LNCaP clone FGC (cell line): ENCODE measurements at regions not wholly inside any gene's neighbourhood (a gene's known extent, or its start where the extent isn't known, plus 50 kb on each side); places are given as distances from the start of the nearest gene placed in this dataset.

ENCODE experiments used
- DNase-seq: peaks from one replicate; pipeline ENCODE4 v3.0.0-alpha.2; 2011; ENCODE audit warnings: low read depth
- H3K4me3 ChIP-seq: 2 replicates; pipeline ENCODE4 v1.5.1; 2011; ENCODE audit warnings: mild to moderate bottlenecking, low read depth, low read length, control low read depth
- TF ChIP-seq, protein P1 (sequence below): IDR thresholded peaks from 2 replicates; pipeline ENCODE4 v1.5.1; 2012; ENCODE audit warnings: mild to moderate bottlenecking; ENCODE audit not compliant: control insufficient read depth, insufficient read depth; ENCODE audit errors: extremely low read depth

- DNase-seq: no peak
- H3K4me3 ChIP-seq: no peak overlapping the region
- TF ChIP-seq, protein P1, sequence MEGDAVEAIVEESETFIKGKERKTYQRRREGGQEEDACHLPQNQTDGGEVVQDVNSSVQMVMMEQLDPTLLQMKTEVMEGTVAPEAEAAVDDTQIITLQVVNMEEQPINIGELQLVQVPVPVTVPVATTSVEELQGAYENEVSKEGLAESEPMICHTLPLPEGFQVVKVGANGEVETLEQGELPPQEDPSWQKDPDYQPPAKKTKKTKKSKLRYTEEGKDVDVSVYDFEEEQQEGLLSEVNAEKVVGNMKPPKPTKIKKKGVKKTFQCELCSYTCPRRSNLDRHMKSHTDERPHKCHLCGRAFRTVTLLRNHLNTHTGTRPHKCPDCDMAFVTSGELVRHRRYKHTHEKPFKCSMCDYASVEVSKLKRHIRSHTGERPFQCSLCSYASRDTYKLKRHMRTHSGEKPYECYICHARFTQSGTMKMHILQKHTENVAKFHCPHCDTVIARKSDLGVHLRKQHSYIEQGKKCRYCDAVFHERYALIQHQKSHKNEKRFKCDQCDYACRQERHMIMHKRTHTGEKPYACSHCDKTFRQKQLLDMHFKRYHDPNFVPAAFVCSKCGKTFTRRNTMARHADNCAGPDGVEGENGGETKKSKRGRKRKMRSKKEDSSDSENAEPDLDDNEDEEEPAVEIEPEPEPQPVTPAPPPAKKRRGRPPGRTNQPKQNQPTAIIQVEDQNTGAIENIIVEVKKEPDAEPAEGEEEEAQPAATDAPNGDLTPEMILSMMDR: no peak
These were observed 654.4 kb upstream of the CDH6 start for GRCh38 chr5:30539004-30539634.

DNA sequence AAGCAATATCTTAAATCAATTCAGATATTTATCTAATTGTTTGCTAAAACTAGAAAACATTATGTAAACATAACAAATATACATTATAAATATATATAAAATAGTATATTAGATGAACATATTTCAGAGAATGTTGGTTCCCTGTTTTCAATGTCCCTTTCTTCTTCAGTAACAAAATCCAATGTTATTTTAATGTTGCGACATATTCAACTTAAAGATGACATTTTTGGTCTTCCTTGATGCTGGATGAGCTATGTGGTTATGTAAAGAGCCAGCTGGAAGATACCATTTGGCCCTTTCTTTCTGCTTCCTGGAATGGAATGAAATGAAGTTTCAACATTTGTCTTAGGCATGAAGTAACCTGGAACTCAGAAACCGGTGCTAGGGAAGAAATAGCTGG, 668.1 kb upstream of the CDH6 start:
- TF ChIP-seq, protein P1: no peak
- no peak overlapping the region for H3K4me3 ChIP-seq
- DNase-seq: no peak

DNA sequence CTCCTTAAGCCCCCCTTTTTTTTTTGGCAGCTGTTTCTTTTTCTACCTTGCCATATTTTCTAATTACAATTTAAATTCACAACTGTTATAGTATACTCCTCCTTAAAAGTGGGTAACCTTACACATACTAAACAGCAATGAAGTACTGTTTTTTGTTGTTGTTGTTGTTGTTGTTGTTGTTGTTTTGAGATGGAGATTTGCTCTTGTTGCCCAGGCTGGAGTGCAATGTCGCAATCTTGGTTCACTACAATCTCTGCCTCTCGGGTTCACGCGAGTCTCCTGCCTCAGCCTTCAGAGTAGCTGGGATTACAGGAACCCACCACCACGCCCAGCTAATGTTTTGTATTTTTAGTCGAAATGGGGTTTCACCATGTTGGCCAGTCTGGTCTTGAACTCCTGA, 669.1 kb upstream of the CDH6 start:
- DNase-seq: no peak

DNA sequence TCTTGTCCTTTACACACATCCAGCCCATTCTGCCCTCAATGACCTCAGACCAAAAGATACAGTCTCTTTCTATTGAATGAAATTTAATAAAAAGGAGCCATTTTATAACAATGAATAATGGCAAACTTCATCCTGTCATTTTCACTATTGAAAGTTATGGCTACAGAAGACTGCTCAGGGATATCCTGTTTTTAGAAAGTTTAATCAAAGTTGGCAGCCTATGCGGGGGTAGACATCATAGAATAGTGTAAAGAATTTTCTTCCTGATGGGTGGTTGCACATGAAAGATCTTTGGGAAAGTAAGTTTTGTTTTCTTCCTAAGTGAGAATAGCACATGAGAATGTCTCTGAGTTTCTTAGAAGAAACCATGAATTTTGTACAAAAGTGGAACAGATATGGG, 670.4 kb upstream of the CDH6 start:
- DNase-seq: no peak
- H3K4me3 ChIP-seq: no peak overlapping the region
- TF ChIP-seq, protein P1: no peak

More for the DNA sequence above, 669.1 kb upstream of the CDH6 start:
- TF ChIP-seq, protein P1: no peak
- no peak overlapping the region for H3K4me3 ChIP-seq

GRCh38 chr5:30505014-30505886, 688.2 kb upstream of the CDH6 start:
- DNase-seq: no peak
- TF ChIP-seq, protein P1: no peak
- H3K4me3 ChIP-seq: no peak overlapping the region

DNA sequence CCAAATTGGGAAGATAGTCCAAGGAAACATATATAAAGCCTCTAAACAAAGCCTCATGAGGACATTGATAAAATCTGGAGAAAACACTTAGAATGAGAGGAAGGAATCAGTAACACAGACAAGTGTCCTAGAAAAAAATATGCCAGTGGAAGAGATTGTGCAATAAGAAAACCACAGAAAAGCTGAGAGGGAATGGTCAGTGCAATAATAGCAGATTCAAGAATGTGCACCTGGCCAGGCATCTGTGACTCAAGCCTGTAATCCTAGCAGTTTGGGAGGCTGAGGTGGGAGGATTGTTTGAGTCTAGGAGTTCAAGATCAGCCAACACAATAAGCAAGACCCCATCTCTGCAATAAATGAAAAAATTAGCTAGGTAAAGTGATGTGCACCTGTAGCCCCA, 691.2 kb upstream of the CDH6 start:
- TF ChIP-seq, protein P1: no peak
- DNase-seq: no peak

GRCh38 chr5:30501065-30501464, 692.4 kb upstream of the CDH6 start:
- H3K4me3 ChIP-seq: no peak overlapping the region
- TF ChIP-seq, protein P1: no peak

More for the DNA sequence above, 691.2 kb upstream of the CDH6 start:
- H3K4me3 ChIP-seq: no peak overlapping the region

More at GRCh38 chr5:30501065-30501464, 692.4 kb upstream of the CDH6 start:
- DNase-seq: no peak
